ENCODE measurements at regions not wholly inside any gene's neighbourhood (a gene's known extent, or its start where the extent isn't known, plus 50 kb on each side); places are given as distances from the start of the nearest gene placed in this dataset.

- no peak for DNase-seq
- TF ChIP-seq GATA1 (IDR thresholded peaks at IDR 0.05; ENCODE audit: low read depth, low read length) (no peak), POLR2A (IDR thresholded peaks at IDR 0.05; ENCODE audit: low read length) (no peak)
Observed at GRCh38 chr14:29236401-29236800, 469.8 kb downstream of the FOXG1 start.

- no peak for DNase-seq
- TF ChIP-seq GATA1 (IDR thresholded peaks at IDR 0.05; ENCODE audit: low read depth, low read length) (no peak), POLR2A (IDR thresholded peaks at IDR 0.05; ENCODE audit: low read length) (no peak)
Observed at GRCh38 chr14:29236848-29237247, 470.3 kb downstream of the FOXG1 start.

GRCh38 chr14:29240066-29240465 lies 473.5 kb downstream of the FOXG1 start:
- no peak for TF ChIP-seq POLR2A (IDR thresholded peaks at IDR 0.05; ENCODE audit: low read length)
- no peak for TF ChIP-seq GATA1 (IDR thresholded peaks at IDR 0.05; ENCODE audit: low read depth, low read length)
- DNase-seq: no peak

GRCh38 chr14:29242755-29243754 lies 476.5 kb downstream of the FOXG1 start:
- no peak for DNase-seq
- TF ChIP-seq GATA1 (IDR thresholded peaks at IDR 0.05; ENCODE audit: low read depth, low read length) (no peak), POLR2A (IDR thresholded peaks at IDR 0.05; ENCODE audit: low read length) (no peak)

- no peak for DNase-seq
- TF ChIP-seq GATA1 (IDR thresholded peaks at IDR 0.05; ENCODE audit: low read depth, low read length) (no peak), POLR2A (IDR thresholded peaks at IDR 0.05; ENCODE audit: low read length) (no peak)
Observed at GRCh38 chr14:29255692-29256091, 489.1 kb downstream of the FOXG1 start.

- TF ChIP-seq POLR2A (IDR thresholded peaks at IDR 0.05; ENCODE audit: low read length) (no peak), GATA1 (IDR thresholded peaks at IDR 0.05; ENCODE audit: low read depth, low read length) (no peak)
Observed at GRCh38 chr14:29262979-29263378, 496.4 kb downstream of the FOXG1 start.

GRCh38 chr14:29264865-29265264 lies 498.3 kb downstream of the FOXG1 start:
- TF ChIP-seq GATA1 (IDR thresholded peaks at IDR 0.05; ENCODE audit: low read depth, low read length) (no peak), POLR2A (IDR thresholded peaks at IDR 0.05; ENCODE audit: low read length) (no peak)

More at GRCh38 chr14:29262979-29263378, 496.4 kb downstream of the FOXG1 start:
- DNase-seq: no peak

GRCh38 chr14:29265852-29266251 lies 499.3 kb downstream of the FOXG1 start:
- DNase-seq: no peak
- TF ChIP-seq POLR2A (IDR thresholded peaks at IDR 0.05; ENCODE audit: low read length) (no peak), GATA1 (IDR thresholded peaks at IDR 0.05; ENCODE audit: low read depth, low read length) (no peak)

More at GRCh38 chr14:29264865-29265264, 498.3 kb downstream of the FOXG1 start:
- no peak for DNase-seq

- no peak for DNase-seq
- TF ChIP-seq POLR2A (IDR thresholded peaks at IDR 0.05; ENCODE audit: low read length) (no peak), GATA1 (IDR thresholded peaks at IDR 0.05; ENCODE audit: low read depth, low read length) (no peak)
Observed at GRCh38 chr14:29271669-29272068, 505.1 kb downstream of the FOXG1 start.

GRCh38 chr14:29273513-29273912 lies 506.9 kb downstream of the FOXG1 start:
- no peak for DNase-seq
- TF ChIP-seq POLR2A (IDR thresholded peaks at IDR 0.05; ENCODE audit: low read length) (no peak), GATA1 (IDR thresholded peaks at IDR 0.05; ENCODE audit: low read depth, low read length) (no peak)

GRCh38 chr14:29274890-29275596 lies 508.5 kb downstream of the FOXG1 start:
- DNase-seq: no peak
- TF ChIP-seq POLR2A (IDR thresholded peaks at IDR 0.05; ENCODE audit: low read length): no peak
- TF ChIP-seq GATA1 (IDR thresholded peaks at IDR 0.05; ENCODE audit: low read depth, low read length): no peak

- TF ChIP-seq POLR2A (IDR thresholded peaks at IDR 0.05; ENCODE audit: low read length): no peak
- no peak for TF ChIP-seq GATA1 (IDR thresholded peaks at IDR 0.05; ENCODE audit: low read depth, low read length)
- DNase-seq: no peak
Observed at GRCh38 chr14:29278301-29279263, 512.0 kb downstream of the FOXG1 start.

- TF ChIP-seq POLR2A (IDR thresholded peaks at IDR 0.05; ENCODE audit: low read length) (no peak), GATA1 (IDR thresholded peaks at IDR 0.05; ENCODE audit: low read depth, low read length) (no peak)
- DNase-seq: no peak
Observed at GRCh38 chr14:29282169-29282568, 515.6 kb downstream of the FOXG1 start.
